Keratinocyte (primary cell): ENCODE measurements at regions not wholly inside any gene's neighbourhood (a gene's known extent, or its start where the extent isn't known, plus 50 kb on each side); places are given as distances from the start of the nearest gene placed in this dataset.

Source experiments
- DNase-seq: peaks from one replicate; pipeline ENCODE4 v3.0.0-alpha.2; 2011; ENCODE audit warnings: low read depth, missing footprints, low spot score
- FAIRE-seq: peaks from 2 replicates; lab custom pipeline; 2011; peaks lifted over from hg19 to GRCh38; lab: Jason Lieb, UNC
- H2AFZ ChIP-seq: 2 replicates; pipeline ENCODE4 v1.6.0; 2012; ENCODE audit warnings: low read length, control low read depth, inconsistent platforms; ENCODE audit not compliant: control insufficient read depth
- H3K27ac ChIP-seq: 2 replicates; pipeline ENCODE4 v1.5.1; 2011; ENCODE audit warnings: low read length; ENCODE audit not compliant: control insufficient read depth, insufficient read depth
- H3K27me3 ChIP-seq: 3 replicates; pipeline ENCODE4 v1.6.0; 2011; ENCODE audit warnings: low read length; ENCODE audit not compliant: control insufficient read depth, insufficient read depth; ENCODE audit errors: extremely low read depth
- H3K36me3 ChIP-seq, 2 experiments: 2 replicates in 1 of 2; 3 replicates in 1 of 2; pipeline ENCODE4 v1.5.1; 2011; ENCODE audit warnings: low read length in 2 of 2, mild to moderate bottlenecking in 1 of 2; ENCODE audit not compliant: control insufficient read depth in 2 of 2, insufficient read depth in 2 of 2; ENCODE audit errors: extremely low read depth in 1 of 2
- H3K4me1 ChIP-seq: 3 replicates; pipeline ENCODE4 v1.5.1; 2011; ENCODE audit warnings: low read length; ENCODE audit not compliant: control insufficient read depth, insufficient read depth; ENCODE audit errors: extremely low read depth
- H3K4me2 ChIP-seq: 3 replicates; pipeline ENCODE4 v1.6.0; 2011; ENCODE audit warnings: low read depth, low read length; ENCODE audit not compliant: control insufficient read depth, insufficient read depth; ENCODE audit errors: extremely low read depth
- H3K4me3 ChIP-seq, 3 experiments: fragments of 200-600 bp in 1 of 3; sonication (generic) in 1 of 3; 2 replicates in 2 of 3; 3 replicates in 1 of 3; pipeline ENCODE4 v1.5.1; 2011 to 2016; ENCODE audit warnings: low read length in 3 of 3, mild to moderate bottlenecking in 3 of 3, control low read depth in 2 of 3, inconsistent platforms in 1 of 3, low read depth in 1 of 3, mixed read lengths in 1 of 3, mixed run types in 1 of 3, moderate library complexity in 1 of 3; ENCODE audit not compliant: control insufficient read depth in 2 of 3, insufficient read depth in 2 of 3; ENCODE audit errors: extremely low read depth in 1 of 3
- H3K79me2 ChIP-seq: 2 replicates; pipeline ENCODE4 v1.6.0; 2012; ENCODE audit warnings: low read length; ENCODE audit not compliant: control insufficient read depth, insufficient read depth
- H3K9ac ChIP-seq: 3 replicates; pipeline ENCODE4 v1.6.0; 2011; ENCODE audit warnings: low read length; ENCODE audit not compliant: control insufficient read depth, insufficient read depth; ENCODE audit errors: extremely low read depth
- H3K9me1 ChIP-seq: 3 replicates; pipeline ENCODE4 v1.6.0; 2011; ENCODE audit warnings: low read length; ENCODE audit not compliant: control insufficient read depth, insufficient read depth; ENCODE audit errors: extremely low read depth
- H3K9me3 ChIP-seq: 2 replicates; pipeline ENCODE4 v1.5.1; 2012; ENCODE audit warnings: low read depth, low read length; ENCODE audit not compliant: control insufficient read depth
- H4K20me1 ChIP-seq: 3 replicates; pipeline ENCODE4 v1.6.0; 2011; ENCODE audit warnings: low read length; ENCODE audit not compliant: control insufficient read depth, insufficient read depth; ENCODE audit errors: extremely low read depth
- CTCF ChIP-seq, 3 experiments: IDR thresholded peaks in 1 of 3; conservative IDR thresholded peaks in 1 of 3; optimal IDR thresholded peaks in 1 of 3; 2 replicates in 2 of 3; 3 replicates in 1 of 3; pipeline versions ENCODE3 to v1.5.1; 2011; ENCODE audit warnings: low read length in 3 of 3, mild to moderate bottlenecking in 3 of 3, moderate library complexity in 2 of 3, control low read depth in 1 of 3, inconsistent platforms in 1 of 3; ENCODE audit not compliant: insufficient read depth in 2 of 3; ENCODE audit errors: extremely low read depth in 1 of 3
- EZH2 ChIP-seq: IDR thresholded peaks from one replicate; pipeline ENCODE4 v1.6.1; 2012; ENCODE audit warnings: inconsistent platforms, mild to moderate bottlenecking, low read length, moderate library complexity
- dilution Hi-C: fragments of 300-500 bp; cut with MboI; formaldehyde crosslinking; loops from one replicate; pipeline ENCODE4 v1.7.0; 2020; ENCODE audit warnings: low sequenced_read_pairs; ENCODE audit not compliant: extremely low pct_ligation_motif_present

GRCh38 chr2:22485486-22485885 lies 899.5 kb upstream of the KLHL29 start:
- dilution Hi-C loops, result no loop called here
- H3K9me3 ChIP-seq, result no peaks in the 10 kb centered on the region

GRCh38 chr2:22486343-22486742 lies 898.6 kb upstream of the KLHL29 start:
- Histone ChIP-seq H3K27ac (no peak overlapping the region), H3K79me2 (no peaks in the 10 kb centered on the region), H3K9me3 (no peaks in the 10 kb centered on the region), H3K27me3 (no peaks in the 10 kb centered on the region), H4K20me1 (no peaks in the 10 kb centered on the region), H3K4me2 (no peak overlapping the region), H3K9me1 (no peaks in the 10 kb centered on the region), H3K4me3 (no peak overlapping the region), H3K4me1 (no peaks in the 10 kb centered on the region), H2AFZ (no peak overlapping the region), H3K9ac (no peak overlapping the region), H3K36me3 (no peaks in the 10 kb centered on the region)
- FAIRE-seq, result no peak
- dilution Hi-C loops, result no loop called here
- DNase-seq, result no peak
- no peak for TF ChIP-seq EZH2
- no peak for TF ChIP-seq CTCF (optimal IDR thresholded peaks at IDR 0.05 in 1 of 3, IDR thresholded peaks at IDR 0.05 in 1 of 3, conservative IDR thresholded peaks at IDR 0.05 in 1 of 3; ENCODE audit: extremely low read depth in 1 of 3, insufficient read depth in 2 of 3, low read length in 3 of 3)

More at GRCh38 chr2:22485486-22485885, 899.5 kb upstream of the KLHL29 start:
- no peak overlapping the region for H3K27ac ChIP-seq
- no peaks in the 10 kb centered on the region for H3K27me3 ChIP-seq
- DNase-seq, result no peak
- H3K9ac ChIP-seq, result no peak overlapping the region
- no peak for TF ChIP-seq EZH2
- TF ChIP-seq CTCF (optimal IDR thresholded peaks at IDR 0.05 in 1 of 3, IDR thresholded peaks at IDR 0.05 in 1 of 3, conservative IDR thresholded peaks at IDR 0.05 in 1 of 3; ENCODE audit: extremely low read depth in 1 of 3, insufficient read depth in 2 of 3, low read length in 3 of 3), result no peak
- FAIRE-seq, result no peak
- H3K4me1 ChIP-seq, result no peaks in the 10 kb centered on the region
- no peak overlapping the region for H3K4me3 ChIP-seq
- H3K4me2 ChIP-seq, result no peak overlapping the region
- H2AFZ ChIP-seq, result no peak overlapping the region
- H3K9me1 ChIP-seq, result no peaks in the 10 kb centered on the region
- H3K36me3 ChIP-seq, result no peaks in the 10 kb centered on the region
- no peaks in the 10 kb centered on the region for H3K79me2 ChIP-seq
- H4K20me1 ChIP-seq, result no peaks in the 10 kb centered on the region
